ENCODE measurements at regions not wholly inside any gene's neighbourhood (a gene's known extent, or its start where the extent isn't known, plus 50 kb on each side); places are given as distances from the start of the nearest gene placed in this dataset.

DNA sequence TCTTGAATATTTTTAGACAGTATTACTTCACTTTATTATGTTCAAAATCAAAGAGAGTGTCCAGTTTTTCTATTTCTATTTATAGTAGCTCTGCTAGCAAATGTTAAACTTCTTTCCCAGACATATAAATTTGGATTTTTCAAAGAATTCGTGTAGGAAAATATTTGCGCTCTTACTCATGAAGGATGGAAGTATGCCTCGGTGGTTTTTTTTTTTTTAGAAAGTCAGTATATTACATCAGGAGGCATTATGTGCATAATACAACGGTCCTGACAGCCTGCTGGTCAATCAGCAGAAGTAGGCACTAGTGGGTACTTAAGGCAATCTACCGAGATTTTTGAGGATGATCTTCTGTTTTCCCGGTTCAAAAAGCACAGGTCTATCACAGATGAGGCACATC, 249.3 kb downstream of the TBX18 start (continued):
- TF ChIP-seq, protein P1, sequence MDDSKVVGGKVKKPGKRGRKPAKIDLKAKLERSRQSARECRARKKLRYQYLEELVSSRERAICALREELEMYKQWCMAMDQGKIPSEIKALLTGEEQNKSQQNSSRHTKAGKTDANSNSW (CRISPR knock-in tag; IDR thresholded peaks at IDR 0.05; ENCODE audit: borderline replicate concordance) = no peak

DNA sequence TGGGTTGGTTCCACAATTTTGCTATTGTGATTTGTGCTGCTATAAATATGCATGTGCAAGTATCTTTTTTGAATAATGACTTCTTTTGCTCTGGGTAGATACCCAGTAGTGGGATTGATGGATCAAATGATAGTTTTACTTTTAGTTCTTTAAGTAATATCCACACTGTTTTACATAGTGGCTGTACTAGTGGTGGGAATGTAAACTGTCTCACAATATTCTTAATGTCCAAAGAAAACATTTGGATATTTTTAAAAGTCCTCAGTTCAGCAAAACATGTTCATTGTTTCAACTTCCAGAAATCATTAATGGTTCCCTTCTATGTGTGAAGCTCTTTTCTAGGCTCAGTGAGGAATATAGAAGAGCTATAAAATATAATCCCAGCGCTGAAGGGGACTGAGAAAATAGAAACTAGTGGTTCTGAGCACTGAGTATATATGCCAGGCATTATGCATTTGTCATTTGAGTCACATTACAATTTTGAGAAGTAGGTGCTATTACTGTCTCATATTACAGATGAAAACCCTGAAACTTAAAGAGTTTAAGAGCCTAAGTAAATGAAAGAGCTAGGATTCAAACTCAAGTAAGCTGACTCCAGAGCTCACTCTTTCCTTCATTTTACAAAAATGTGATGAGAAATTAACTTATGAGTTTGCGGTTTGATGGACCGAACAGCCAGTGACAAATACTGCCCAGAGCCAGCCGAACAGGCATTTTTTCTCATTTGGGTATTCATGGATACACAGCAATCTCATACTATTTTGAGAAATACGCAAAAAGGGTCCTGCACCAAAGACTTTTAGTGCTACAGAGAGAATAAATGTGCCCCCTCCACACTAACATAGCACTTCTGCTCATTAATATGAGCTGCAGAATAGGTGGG, 250.1 kb downstream of the TBX18 start:
- FAIRE-seq = no peak
- intact Hi-C loops (cut with micrococcal nuclease; ENCODE audit: unreplicated experiment) (no loop called here), in situ Hi-C loops (cut with HindIII; ENCODE audit: extremely low pct_ligation_motif_present, low pct_unique_long_range_greater_than_20kb) (no loop called here)
- Histone ChIP-seq H3K27ac (ENCODE audit: extremely low read length, insufficient read depth, low read length) (no peak overlapping the region), H4K20me1 (ENCODE audit: insufficient read depth, low read length) (no peaks in the 10 kb centered on the region), H3K79me2 (ENCODE audit: insufficient read depth, low read length) (no peaks in the 10 kb centered on the region), H3K27me3 (ENCODE audit: control insufficient read depth in 1 of 2, insufficient read depth in 2 of 2, low read length in 2 of 2) (no peaks in the 10 kb centered on the region), H3K4me1 (ENCODE audit: insufficient read depth, low read length) (no peaks in the 10 kb centered on the region), H2AFZ (ENCODE audit: low read length) (no peak overlapping the region), H3K9ac (ENCODE audit: insufficient read depth, low read depth, low read length) (no peak overlapping the region), H3K9me3 (ENCODE audit: low read length) (no peaks in the 10 kb centered on the region), H3K4me3 (replicated peaks in 1 of 3; ENCODE audit: insufficient read depth in 1 of 3, low read depth in 2 of 3, low read length in 3 of 3) (no peak overlapping the region), H3K36me3 (replicated peaks in 1 of 2; ENCODE audit: control insufficient read depth in 1 of 2, insufficient read depth in 2 of 2, low read length in 2 of 2) (no peaks in the 10 kb centered on the region), H3K4me2 (ENCODE audit: low read depth, low read length) (no peak overlapping the region)
- TF ChIP-seq ZNF75D (CRISPR knock-in tag; IDR thresholded peaks at IDR 0.05; ENCODE audit: borderline replicate concordance) (no peak), ELF1 (CRISPR knock-in tag; IDR thresholded peaks at IDR 0.05) (no peak), ZFP90 (CRISPR knock-in tag; IDR thresholded peaks at IDR 0.05; ENCODE audit: borderline replicate concordance) (no peak), ZNF382 (CRISPR knock-in tag; IDR thresholded peaks at IDR 0.05; ENCODE audit: borderline replicate concordance) (no peak), ZNF354B (CRISPR knock-in tag; IDR thresholded peaks at IDR 0.05) (no peak), HMG20B (CRISPR knock-in tag; conservative IDR thresholded peaks at IDR 0.05) (no peak)
- TF ChIP-seq, protein P2, sequence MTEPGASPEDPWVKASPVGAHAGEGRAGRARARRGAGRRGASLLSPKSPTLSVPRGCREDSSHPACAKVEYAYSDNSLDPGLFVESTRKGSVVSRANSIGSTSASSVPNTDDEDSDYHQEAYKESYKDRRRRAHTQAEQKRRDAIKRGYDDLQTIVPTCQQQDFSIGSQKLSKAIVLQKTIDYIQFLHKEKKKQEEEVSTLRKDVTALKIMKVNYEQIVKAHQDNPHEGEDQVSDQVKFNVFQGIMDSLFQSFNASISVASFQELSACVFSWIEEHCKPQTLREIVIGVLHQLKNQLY (CRISPR knock-in tag; IDR thresholded peaks at IDR 0.05) = no peak
- TF ChIP-seq, protein P3, sequence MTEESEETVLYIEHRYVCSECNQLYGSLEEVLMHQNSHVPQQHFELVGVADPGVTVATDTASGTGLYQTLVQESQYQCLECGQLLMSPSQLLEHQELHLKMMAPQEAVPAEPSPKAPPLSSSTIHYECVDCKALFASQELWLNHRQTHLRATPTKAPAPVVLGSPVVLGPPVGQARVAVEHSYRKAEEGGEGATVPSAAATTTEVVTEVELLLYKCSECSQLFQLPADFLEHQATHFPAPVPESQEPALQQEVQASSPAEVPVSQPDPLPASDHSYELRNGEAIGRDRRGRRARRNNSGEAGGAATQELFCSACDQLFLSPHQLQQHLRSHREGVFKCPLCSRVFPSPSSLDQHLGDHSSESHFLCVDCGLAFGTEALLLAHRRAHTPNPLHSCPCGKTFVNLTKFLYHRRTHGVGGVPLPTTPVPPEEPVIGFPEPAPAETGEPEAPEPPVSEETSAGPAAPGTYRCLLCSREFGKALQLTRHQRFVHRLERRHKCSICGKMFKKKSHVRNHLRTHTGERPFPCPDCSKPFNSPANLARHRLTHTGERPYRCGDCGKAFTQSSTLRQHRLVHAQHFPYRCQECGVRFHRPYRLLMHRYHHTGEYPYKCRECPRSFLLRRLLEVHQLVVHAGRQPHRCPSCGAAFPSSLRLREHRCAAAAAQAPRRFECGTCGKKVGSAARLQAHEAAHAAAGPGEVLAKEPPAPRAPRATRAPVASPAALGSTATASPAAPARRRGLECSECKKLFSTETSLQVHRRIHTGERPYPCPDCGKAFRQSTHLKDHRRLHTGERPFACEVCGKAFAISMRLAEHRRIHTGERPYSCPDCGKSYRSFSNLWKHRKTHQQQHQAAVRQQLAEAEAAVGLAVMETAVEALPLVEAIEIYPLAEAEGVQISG (CRISPR knock-in tag; IDR thresholded peaks at IDR 0.05) = no peak
- no TSS peak for BruUV-seq (replicated peaks)
- no peak for DNase-seq (ENCODE audit: low spot score)
- ChIA-PET CTCF (ENCODE audit: low intra/inter-chr PET ratio, low total read pairs) (no interaction called here), POLR2A (no interaction called here)
- 29% methylated on average over 5 of the region's 5 CpGs for WGBS (ENCODE audit: low lambda C conversion rate)
- no peak for ATAC-seq
